MM.1S (cell line): ENCODE measurements at regions not wholly inside any gene's neighbourhood (a gene's known extent, or its start where the extent isn't known, plus 50 kb on each side); places are given as distances from the start of the nearest gene placed in this dataset.

Experiments used
- DNase-seq: peaks from one replicate; pipeline ENCODE4 v3.0.0-alpha.2; 2015
- H2AFZ ChIP-seq: fragments of 300-600 bp; sonication (generic); 2 replicates; pipeline ENCODE4 v1.6.0; 2016; ENCODE audit warnings: antibody characterized with exemption, low read length
- H3F3A ChIP-seq: fragments of 300-600 bp; sonication (generic); 2 replicates; pipeline ENCODE4 v1.6.1; 2016; ENCODE audit warnings: mild to moderate bottlenecking, antibody characterized with exemption, low read length, moderate library complexity, mixed read lengths; ENCODE audit not compliant: insufficient read depth
- H3K27ac ChIP-seq: fragments of 300-600 bp; sonication (generic); 2 replicates; pipeline ENCODE4 v1.5.1; 2016; ENCODE audit warnings: mild to moderate bottlenecking, low read length
- H3K27me3 ChIP-seq: fragments of 300-600 bp; sonication (generic); replicated peaks from 2 replicates; pipeline ENCODE4 v1.6.0; 2016; ENCODE audit warnings: low read length; ENCODE audit not compliant: insufficient read depth
- H3K36me3 ChIP-seq: fragments of 300-600 bp; sonication (generic); replicated peaks from 2 replicates; pipeline ENCODE4 v1.6.1; 2016; ENCODE audit warnings: mild to moderate bottlenecking, low read length, mixed read lengths; ENCODE audit not compliant: insufficient read depth
- H3K4me1 ChIP-seq: fragments of 300-600 bp; sonication (generic); 2 replicates; pipeline ENCODE4 v1.6.1; 2016; ENCODE audit warnings: low read length, mixed read lengths
- H3K4me2 ChIP-seq: fragments of 300-600 bp; sonication (generic); 2 replicates; pipeline ENCODE4 v1.6.0; 2016; ENCODE audit warnings: low read depth, low read length
- H3K4me3 ChIP-seq: fragments of 300-600 bp; sonication (generic); 2 replicates; pipeline ENCODE4 v1.5.1; 2016; ENCODE audit warnings: low read length, mixed read lengths
- H3K79me2 ChIP-seq: fragments of 300-600 bp; sonication (generic); 2 replicates; pipeline ENCODE4 v1.6.1; 2016; ENCODE audit warnings: mixed run types, low read length, mixed read lengths
- H3K9ac ChIP-seq: fragments of 300-600 bp; sonication (generic); 2 replicates; pipeline ENCODE4 v1.6.1; 2016; ENCODE audit warnings: low read length, mixed read lengths
- H3K9me2 ChIP-seq: fragments of 300-600 bp; sonication (generic); replicated peaks from 2 replicates; pipeline ENCODE4 v1.6.1; 2016; ENCODE audit warnings: mild to moderate bottlenecking, low read length, mixed read lengths; ENCODE audit not compliant: insufficient read depth
- H3K9me3 ChIP-seq: fragments of 300-600 bp; sonication (generic); replicated peaks from 2 replicates; pipeline ENCODE4 v1.6.1; 2016; ENCODE audit warnings: mild to moderate bottlenecking, low read length, mixed read lengths; ENCODE audit not compliant: insufficient read depth
- H4K20me1 ChIP-seq: fragments of 300-600 bp; sonication (generic); 2 replicates; pipeline ENCODE4 v1.6.1; 2016; ENCODE audit warnings: mild to moderate bottlenecking, low read length, moderate library complexity, mixed read lengths; ENCODE audit not compliant: insufficient read depth
- CTCF ChIP-seq: fragments of 300-600 bp; sonication (generic); IDR thresholded peaks from 2 replicates; pipeline ENCODE4 v1.5.1; 2016; ENCODE audit warnings: antibody characterized with exemption, low read length, mixed read lengths
- EZH2 ChIP-seq: fragments of 300-600 bp; sonication (generic); optimal IDR thresholded peaks from 2 replicates; pipeline ENCODE3; 2017; ENCODE audit warnings: low read depth, mild to moderate bottlenecking, antibody characterized with exemption, low read length, mixed read lengths
- EZH2phosphoT487 ChIP-seq: fragments of 300-600 bp; sonication (generic); IDR thresholded peaks from 2 replicates; pipeline ENCODE4 v1.6.1; 2018; ENCODE audit warnings: antibody characterized with exemption, low read length

- TF ChIP-seq EZH2phosphoT487 (no peak), EZH2 (no peak), CTCF (no peak)
- Histone ChIP-seq H3K9me3 (no peaks in the 10 kb centered on the region), H4K20me1 (no peaks in the 10 kb centered on the region), H3K9me2 (no peaks in the 10 kb centered on the region), H3K9ac (no peak overlapping the region), H3K4me2 (no peak overlapping the region), H3K4me3 (no peak overlapping the region), H3K27me3 (no peaks in the 10 kb centered on the region), H3K36me3 (no peaks in the 10 kb centered on the region), H3K27ac (no peak overlapping the region), H3F3A (no peaks in the 10 kb centered on the region), H3K4me1 (no peaks in the 10 kb centered on the region), H2AFZ (no peak overlapping the region), H3K79me2 (no peaks in the 10 kb centered on the region)
- DNase-seq: no peak
These were observed 441.8 kb downstream of the LRATD1 start for GRCh38 chr2:15074319-15074718.

GRCh38 chr2:15074751-15075700 lies 442.5 kb downstream of the LRATD1 start:
- Histone ChIP-seq H3K9ac (no peak overlapping the region), H3K4me1 (no peaks in the 10 kb centered on the region)

GRCh38 chr2:15076668-15077067 lies 444.2 kb downstream of the LRATD1 start:
- no peak overlapping the region for H3K4me2 ChIP-seq
- no peaks in the 10 kb centered on the region for H3K9me2 ChIP-seq
- no peaks in the 10 kb centered on the region for H3K36me3 ChIP-seq
- DNase-seq: no peak
- no peak overlapping the region for H3K27ac ChIP-seq
- no peak overlapping the region for H3K9ac ChIP-seq
- H3K9me3 ChIP-seq: no peaks in the 10 kb centered on the region
- H2AFZ ChIP-seq: no peak overlapping the region
- H3K4me1 ChIP-seq: no peaks in the 10 kb centered on the region
- no peak overlapping the region for H3K4me3 ChIP-seq
- no peak for TF ChIP-seq EZH2phosphoT487
- no peaks in the 10 kb centered on the region for H3F3A ChIP-seq
- no peaks in the 10 kb centered on the region for H3K27me3 ChIP-seq
- no peaks in the 10 kb centered on the region for H3K79me2 ChIP-seq
- H4K20me1 ChIP-seq: no peaks in the 10 kb centered on the region

More at GRCh38 chr2:15074751-15075700, 442.5 kb downstream of the LRATD1 start:
- Histone ChIP-seq H4K20me1 (no peaks in the 10 kb centered on the region), H3K9me2 (no peaks in the 10 kb centered on the region), H3K9me3 (no peaks in the 10 kb centered on the region), H3F3A (no peaks in the 10 kb centered on the region), H2AFZ (no peak overlapping the region), H3K27ac (no peak overlapping the region), H3K36me3 (no peaks in the 10 kb centered on the region), H3K4me3 (no peak overlapping the region), H3K4me2 (no peak overlapping the region), H3K79me2 (no peaks in the 10 kb centered on the region), H3K27me3 (no peaks in the 10 kb centered on the region)
- TF ChIP-seq EZH2 (no peak), EZH2phosphoT487 (no peak), CTCF (no peak)
- no peak for DNase-seq

- Histone ChIP-seq H2AFZ (no peak overlapping the region), H3K79me2 (no peaks in the 10 kb centered on the region), H3K27ac (no peak overlapping the region), H3K9me2 (no peaks in the 10 kb centered on the region), H3K4me3 (no peak overlapping the region), H3K27me3 (no peaks in the 10 kb centered on the region), H3K4me1 (no peaks in the 10 kb centered on the region), H3K9me3 (no peaks in the 10 kb centered on the region), H3F3A (no peaks in the 10 kb centered on the region), H3K9ac (no peak overlapping the region), H3K36me3 (no peaks in the 10 kb centered on the region), H4K20me1 (no peaks in the 10 kb centered on the region), H3K4me2 (no peak overlapping the region)
- TF ChIP-seq EZH2 (no peak), EZH2phosphoT487 (no peak), CTCF (no peak)
- no peak for DNase-seq
These were observed 448.8 kb downstream of the LRATD1 start for GRCh38 chr2:15081356-15081755.
